ENCODE measurements at regions not wholly inside any gene's neighbourhood (a gene's known extent, or its start where the extent isn't known, plus 50 kb on each side); places are given as distances from the start of the nearest gene placed in this dataset.

- TF ChIP-seq REST (IDR thresholded peaks at IDR 0.05; ENCODE audit: low read depth, low read length) (no peak), MEF2A (IDR thresholded peaks at IDR 0.05; ENCODE audit: borderline replicate concordance, low read depth) (no peak)
Measured at GRCh38 chr2:128492966-128493811, 174.5 kb upstream of the HS6ST1 start (continued).

GRCh38 chr2:128493880-128494279 is 175.2 kb upstream of the HS6ST1 start:
- DNase-seq, result no peak
- ChIA-PET CTCF (interaction anchor here (1.1 kb wide), 1 partner anchor 42 kb away, joined by 4 read pairs; no protein-coding TSS in a partner anchor), POLR2A (no interaction called here)
- Histone ChIP-seq H3K4me2 (no peak overlapping the region), H3K4me3 (ENCODE audit: low read depth in 2 of 2, low read length in 1 of 2) (no peak overlapping the region), H3K9me3 (no peaks in the 10 kb centered on the region), H3K9ac (no peak overlapping the region), H3F3A (replicated peaks; ENCODE audit: insufficient read depth) (no peaks in the 10 kb centered on the region), H3K79me2 (ENCODE audit: insufficient read depth) (no peaks in the 10 kb centered on the region), H3K27ac (ENCODE audit: low read depth in 2 of 2, low read length in 1 of 2) (peak overlapping the region in 1 of 2 experiments; percentile 76; a peak in 2 of 4 replicates), H2AFZ (ENCODE audit: low read depth) (no peak overlapping the region), H3K9me2 (no peaks in the 10 kb centered on the region), H3K27me3 (ENCODE audit: insufficient read depth) (no peaks in the 10 kb centered on the region), H4K20me1 (ENCODE audit: insufficient read depth) (no peaks in the 10 kb centered on the region), H3K4me1 (ENCODE audit: control insufficient read depth in 1 of 2, insufficient read depth in 2 of 2, low read depth in 1 of 2, low read length in 1 of 2) (peaks cover 0 to 16% of the 10 kb centered on the region in 2 experiments; a peak in 1 of 4 replicates), H3K36me3 (replicated peaks in 1 of 2; ENCODE audit: control insufficient read depth in 1 of 2, insufficient read depth in 2 of 2, low read length in 1 of 2) (no peaks in the 10 kb centered on the region)
- WGBS (ENCODE audit: low lambda C conversion rate), result 54% methylated on average over 14 of the region's 15 CpGs
- TF ChIP-seq RAD21 (IDR thresholded peaks at IDR 0.05; ENCODE audit: low read length), result no peak
- TF ChIP-seq JUND (IDR thresholded peaks at IDR 0.05), result no peak
- no peak for TF ChIP-seq NFIC (IDR thresholded peaks at IDR 0.05; ENCODE audit: borderline replicate concordance)
- TF ChIP-seq CHD2 (IDR thresholded peaks at IDR 0.05; ENCODE audit: low read length, partially characterized antibody), result no peak
- no peak for TF ChIP-seq SMC3 (IDR thresholded peaks at IDR 0.05; ENCODE audit: low read depth, low read length)
- no peak for TF ChIP-seq PBX3 (IDR thresholded peaks at IDR 0.05)
- no peak for TF ChIP-seq GATA2 (CRISPR knock-in tag; IDR thresholded peaks at IDR 0.05)
- TF ChIP-seq REST (IDR thresholded peaks at IDR 0.05; ENCODE audit: low read depth, low read length), result no peak
- TF ChIP-seq RXRA (IDR thresholded peaks at IDR 0.05; ENCODE audit: borderline replicate concordance, low read depth), result no peak

Data from SK-N-SH (cell line).